Sigmoid colon (tissue), 6 donors: ENCODE measurements at regions not wholly inside any gene's neighbourhood (a gene's known extent, or its start where the extent isn't known, plus 50 kb on each side); places are given as distances from the start of the nearest gene placed in this dataset.

Source experiments
- DNase-seq: peaks from one replicate; pipeline ENCODE4 v3.0.0-alpha.2; 2019
- H3K27ac ChIP-seq, 4 donors: fragments of 200-600 bp; sonication (generic); one replicate each; pipeline ENCODE4 v1.5.1; 2016 to 2019; ENCODE audit warnings: mild to moderate bottlenecking in 1 of 4
- H3K27me3 ChIP-seq, 3 donors: fragments of 200-600 bp; sonication (generic); one replicate each; pipeline ENCODE4 v1.5.1; 2019; ENCODE audit warnings: mild to moderate bottlenecking in 1 of 3
- H3K36me3 ChIP-seq, 4 donors: fragments of 200-600 bp; sonication (generic); one replicate each; pipeline ENCODE4 v1.5.1; 2016 to 2019
- H3K4me1 ChIP-seq, 4 donors: fragments of 200-600 bp; sonication (generic); one replicate each; pipeline ENCODE4 v1.5.1; 2017 to 2019
- H3K4me3 ChIP-seq, 4 donors: fragments of 200-600 bp; sonication (generic); one replicate each; pipeline ENCODE4 v1.5.1; 2017 to 2019; ENCODE audit warnings: mild to moderate bottlenecking in 2 of 4, moderate library complexity in 1 of 4
- H3K9me3 ChIP-seq, 4 donors: fragments of 200-600 bp in 3 of 4; sonication (generic) in 3 of 4; one replicate each; pipeline versions ENCODE4 v1.5.1 to v1.6.1; 2013 to 2019
- CTCF ChIP-seq, 4 experiments: fragments of 450-650 bp in 3 of 4; fragments of 200-600 bp in 1 of 4; IDR thresholded peaks; one replicate each; pipeline ENCODE4 v1.5.1; 2016 to 2019; ENCODE audit warnings: antibody characterized with exemption in 4 of 4, mild to moderate bottlenecking in 3 of 4, moderate library complexity in 2 of 4
- EP300 ChIP-seq, 4 donors: sonication (generic); formaldehyde crosslinking; IDR thresholded peaks; one replicate each; pipeline ENCODE4 v1.6.1; 2017; ENCODE audit warnings: antibody characterized with exemption in 4 of 4
- POLR2A ChIP-seq, 2 donors: fragments of 450-650 bp; IDR thresholded peaks; one replicate each; pipeline ENCODE4 v1.6.1; 2016; ENCODE audit warnings: antibody characterized with exemption in 2 of 2, mild to moderate bottlenecking in 2 of 2, moderate library complexity in 2 of 2
- POLR2AphosphoS5 ChIP-seq, 4 donors: sonication (generic); formaldehyde crosslinking; IDR thresholded peaks; one replicate each; pipeline ENCODE4 v1.6.1; 2017; ENCODE audit warnings: antibody characterized with exemption in 4 of 4
- WGBS, 2 donors: extraction: QIAGEN DNeasy Blood & Tissue Kit; methylation state at CpG; one replicate each; pipeline ENCODE4 v1.1.7; 2013; 5-methylcytosine and 5-hydroxymethylcytosine counted together
- intact Hi-C: fragments of 100-400 bp; cut with DNase I; formaldehyde crosslinking; loops from one replicate; pipeline ENCODE4 v1.15.1; 2023
- donor health status: healthy with polysubstance abuse.
- donor health status: healthy.

GRCh38 chr13:50566646-50567045 lies 276.8 kb downstream of the DLEU7 start:
- Histone ChIP-seq H3K27ac (no peak overlapping the region), H3K4me3 (no peak overlapping the region), H3K4me1 (no peaks in the 10 kb centered on the region), H3K9me3 (peaks cover 0 to 2% (median 0%) of the 10 kb centered on the region in 4 donors), H3K27me3 (no peaks in the 10 kb centered on the region), H3K36me3 (no peaks in the 10 kb centered on the region)
- intact Hi-C loops: no loop called here
- no peak for DNase-seq
- TF ChIP-seq POLR2AphosphoS5 (IDR thresholded peaks at IDR 0.05) (no peak), POLR2A (IDR thresholded peaks at IDR 0.05) (no peak), CTCF (IDR thresholded peaks at IDR 0.05) (no peak), EP300 (IDR thresholded peaks at IDR 0.05) (no peak)

GRCh38 chr13:50572129-50572528 lies 271.4 kb downstream of the DLEU7 start:
- intact Hi-C loops: no loop called here

GRCh38 chr13:50573066-50573465 lies 270.4 kb downstream of the DLEU7 start:
- no peaks in the 10 kb centered on the region for H3K36me3 ChIP-seq
- no peaks in the 10 kb centered on the region for H3K9me3 ChIP-seq
- no peak overlapping the region for H3K27ac ChIP-seq
- DNase-seq: no peak
- 88 to 90% methylated on average over 4 of the region's 4 CpGs for WGBS, 2 donors
- H3K27me3 ChIP-seq: no peaks in the 10 kb centered on the region
- intact Hi-C loops: no loop called here
- no peak overlapping the region for H3K4me3 ChIP-seq
- peaks cover 0 to 5% (median 0%) of the 10 kb centered on the region in 4 donors for H3K4me1 ChIP-seq
- no peak for TF ChIP-seq POLR2AphosphoS5 (IDR thresholded peaks at IDR 0.05)

More at GRCh38 chr13:50572129-50572528, 271.4 kb downstream of the DLEU7 start:
- no peak for DNase-seq
- H3K36me3 ChIP-seq: no peaks in the 10 kb centered on the region
- TF ChIP-seq CTCF (IDR thresholded peaks at IDR 0.05) (no peak), POLR2A (IDR thresholded peaks at IDR 0.05) (no peak), POLR2AphosphoS5 (IDR thresholded peaks at IDR 0.05) (no peak), EP300 (IDR thresholded peaks at IDR 0.05) (no peak)
- H3K27me3 ChIP-seq: no peaks in the 10 kb centered on the region
- H3K27ac ChIP-seq: no peak overlapping the region
- WGBS, 2 donors: 88 to 93% methylated on average over 3 of the region's 3 CpGs
- H3K9me3 ChIP-seq: no peaks in the 10 kb centered on the region
- H3K4me3 ChIP-seq: no peak overlapping the region
- peaks cover 0 to 5% (median 0%) of the 10 kb centered on the region in 4 donors for H3K4me1 ChIP-seq

GRCh38 chr13:50574731-50575130 lies 268.8 kb downstream of the DLEU7 start:
- no peak overlapping the region for H3K27ac ChIP-seq
- 74 to 88% methylated on average over 3 of the region's 3 CpGs for WGBS, 2 donors
- DNase-seq: no peak
- H3K27me3 ChIP-seq: no peaks in the 10 kb centered on the region
- H3K4me1 ChIP-seq: peaks cover 0 to 5% (median 0%) of the 10 kb centered on the region in 4 donors
- no peaks in the 10 kb centered on the region for H3K36me3 ChIP-seq
- intact Hi-C loops: no loop called here
- H3K4me3 ChIP-seq: no peak overlapping the region
- TF ChIP-seq EP300 (IDR thresholded peaks at IDR 0.05): no peak
- TF ChIP-seq POLR2AphosphoS5 (IDR thresholded peaks at IDR 0.05): no peak
- no peak for TF ChIP-seq CTCF (IDR thresholded peaks at IDR 0.05)
- TF ChIP-seq POLR2A (IDR thresholded peaks at IDR 0.05): no peak
- H3K9me3 ChIP-seq: no peaks in the 10 kb centered on the region

GRCh38 chr13:50575138-50575537 lies 268.4 kb downstream of the DLEU7 start:
- intact Hi-C loops: no loop called here

More at GRCh38 chr13:50575138-50575537, 268.4 kb downstream of the DLEU7 start:
- 87 to 95% methylated on average over 3 of the region's 3 CpGs for WGBS, 2 donors
- no peaks in the 10 kb centered on the region for H3K27me3 ChIP-seq
- no peak overlapping the region for H3K27ac ChIP-seq
- TF ChIP-seq POLR2AphosphoS5 (IDR thresholded peaks at IDR 0.05) (no peak), EP300 (IDR thresholded peaks at IDR 0.05) (no peak), CTCF (IDR thresholded peaks at IDR 0.05) (no peak), POLR2A (IDR thresholded peaks at IDR 0.05) (no peak)
- no peak for DNase-seq
- H3K4me3 ChIP-seq: no peak overlapping the region
- H3K36me3 ChIP-seq: no peaks in the 10 kb centered on the region
- no peaks in the 10 kb centered on the region for H3K9me3 ChIP-seq
- peaks cover 0 to 5% (median 0%) of the 10 kb centered on the region in 4 donors for H3K4me1 ChIP-seq
